ENCODE measurements at regions not wholly inside any gene's neighbourhood (a gene's known extent, or its start where the extent isn't known, plus 50 kb on each side); places are given as distances from the start of the nearest gene placed in this dataset.
"Not testable (repeated sequence)": the region's sequence is repeated elsewhere in the genome, so short reads cannot be mapped to it uniquely, and the experiment has no call there.

GRCh38 chr7:50854247-50854646 is 71.6 kb upstream of the GRB10 start:
- no peak for DNase-seq

GRCh38 chr7:50853311-50853710 is 70.6 kb upstream of the GRB10 start:
- DNase-seq = no peak

GRCh38 chr7:50852901-50853300 is 70.2 kb upstream of the GRB10 start:
- no peak for DNase-seq

GRCh38 chr7:50851891-50852290 is 69.2 kb upstream of the GRB10 start:
- no peak for DNase-seq

GRCh38 chr7:50851451-50851850 is 68.8 kb upstream of the GRB10 start:
- no peak for DNase-seq

- DNase-seq = no peak
Observed at GRCh38 chr7:50849991-50850390, 67.3 kb upstream of the GRB10 start.

GRCh38 chr7:50848203-50848602 is 65.5 kb upstream of the GRB10 start:
- DNase-seq = no peak

GRCh38 chr7:50844861-50845260 is 62.2 kb upstream of the GRB10 start:
- DNase-seq = not testable (repeated sequence)

GRCh38 chr7:50842041-50842440 is 59.3 kb upstream of the GRB10 start:
- DNase-seq = no peak

- no peak for DNase-seq
Observed at GRCh38 chr7:50838675-50839377, 56.1 kb upstream of the GRB10 start.

- DNase-seq = no peak
Observed at GRCh38 chr7:50837965-50838364, 55.3 kb upstream of the GRB10 start.

- no peak for DNase-seq
Observed at GRCh38 chr7:50836646-50837045, 54.0 kb upstream of the GRB10 start.

GRCh38 chr7:50835156-50835555 is 52.5 kb upstream of the GRB10 start:
- peak in 1 of 5 experiments; percentile 27 for DNase-seq

- no peak for DNase-seq
Observed at GRCh38 chr7:50834679-50835078, 52.0 kb upstream of the GRB10 start.

GRCh38 chr7:50834031-50834535 is 51.4 kb upstream of the GRB10 start:
- no peak for DNase-seq

GRCh38 chr7:50832744-50833143 is 50.0 kb upstream of the GRB10 start:
- peak in 1 of 5 experiments; percentile 95 for DNase-seq
